Activated CD8-positive, alpha-beta T cell treated with anti-CD3 and anti-CD28 coated beads for 36 hours (primary cell): ENCODE measurements at regions not wholly inside any gene's neighbourhood (a gene's known extent, or its start where the extent isn't known, plus 50 kb on each side); places are given as distances from the start of the nearest gene placed in this dataset.

Source experiments
- ATAC-seq: fragments of 200-7000 bp; cut with Tn5 transposase; one replicate; pipeline ENCODE4 v1.10.0; 2021; ENCODE audit warnings: mild to moderate bottlenecking, moderate library complexity
- CTCF ChIA-PET: fragments of 350-600 bp; sonication (Branson Sonifier 250); formaldehyde crosslinking; loops from one replicate; lab custom pipeline; 2021; ENCODE audit warnings: antibody characterized with exemption; lab: Charles Lee
- POLR2A ChIA-PET: fragments of 350-600 bp; sonication (Branson Sonifier 250); formaldehyde crosslinking; loops from one replicate; lab custom pipeline; 2021; ENCODE audit warnings: antibody characterized with exemption; lab: Charles Lee
- DNase-seq: peaks from one replicate; pipeline ENCODE4 v3.0.0-alpha.2; 2020
- H3K27ac Mint-ChIP-seq: one replicate; pipeline ENCODE4 v1.8.0; 2021; ENCODE audit warnings: mild to moderate bottlenecking, mixed read lengths
- H3K27me3 Mint-ChIP-seq: one replicate; pipeline ENCODE4 v1.8.0; 2021; ENCODE audit warnings: mixed read lengths
- H3K36me3 Mint-ChIP-seq: one replicate; pipeline ENCODE4 v1.8.0; 2021; ENCODE audit warnings: low read depth, mixed read lengths
- H3K4me1 Mint-ChIP-seq: one replicate; pipeline ENCODE4 v1.8.0; 2021; ENCODE audit warnings: low read depth, mixed read lengths
- H3K4me3 Mint-ChIP-seq: one replicate; pipeline ENCODE4 v1.8.0; 2021; ENCODE audit warnings: mild to moderate bottlenecking, moderate library complexity, mixed read lengths
- H3K9me3 Mint-ChIP-seq: one replicate; pipeline ENCODE4 v1.8.0; 2021; ENCODE audit warnings: mixed read lengths
- intact Hi-C: fragments of 100-400 bp; cut with micrococcal nuclease; formaldehyde crosslinking; loops from one replicate; pipeline ENCODE4 v1.10.0; 2022
- TF ChIP-seq, protein P1 (sequence below): fragments of 200-600 bp; IDR thresholded peaks from one replicate; pipeline ENCODE4 v1.8.0; 2022; ENCODE audit warnings: antibody characterized with exemption, mild to moderate bottlenecking

GRCh38 chr18:60092073-60092472 lies 192.3 kb downstream of the PMAIP1 start:
- no peak for ATAC-seq
- no peak overlapping the region for H3K27ac Mint-ChIP-seq
- intact Hi-C loops, result no loop called here
- no peaks in the 10 kb centered on the region for H3K4me1 Mint-ChIP-seq
- POLR2A ChIA-PET, result no interaction called here
- no peak for DNase-seq
- H3K9me3 Mint-ChIP-seq, result peaks cover 2% of the 10 kb centered on the region
- H3K36me3 Mint-ChIP-seq, result no peaks in the 10 kb centered on the region
- H3K27me3 Mint-ChIP-seq, result peaks cover 2% of the 10 kb centered on the region
- H3K4me3 Mint-ChIP-seq, result no peak overlapping the region
- TF ChIP-seq, protein P1, sequence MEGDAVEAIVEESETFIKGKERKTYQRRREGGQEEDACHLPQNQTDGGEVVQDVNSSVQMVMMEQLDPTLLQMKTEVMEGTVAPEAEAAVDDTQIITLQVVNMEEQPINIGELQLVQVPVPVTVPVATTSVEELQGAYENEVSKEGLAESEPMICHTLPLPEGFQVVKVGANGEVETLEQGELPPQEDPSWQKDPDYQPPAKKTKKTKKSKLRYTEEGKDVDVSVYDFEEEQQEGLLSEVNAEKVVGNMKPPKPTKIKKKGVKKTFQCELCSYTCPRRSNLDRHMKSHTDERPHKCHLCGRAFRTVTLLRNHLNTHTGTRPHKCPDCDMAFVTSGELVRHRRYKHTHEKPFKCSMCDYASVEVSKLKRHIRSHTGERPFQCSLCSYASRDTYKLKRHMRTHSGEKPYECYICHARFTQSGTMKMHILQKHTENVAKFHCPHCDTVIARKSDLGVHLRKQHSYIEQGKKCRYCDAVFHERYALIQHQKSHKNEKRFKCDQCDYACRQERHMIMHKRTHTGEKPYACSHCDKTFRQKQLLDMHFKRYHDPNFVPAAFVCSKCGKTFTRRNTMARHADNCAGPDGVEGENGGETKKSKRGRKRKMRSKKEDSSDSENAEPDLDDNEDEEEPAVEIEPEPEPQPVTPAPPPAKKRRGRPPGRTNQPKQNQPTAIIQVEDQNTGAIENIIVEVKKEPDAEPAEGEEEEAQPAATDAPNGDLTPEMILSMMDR, result no peak
- CTCF ChIA-PET, result no interaction called here

GRCh38 chr18:60090170-60090569 lies 190.4 kb downstream of the PMAIP1 start:
- TF ChIP-seq, protein P1, result no peak
- ChIA-PET POLR2A (no interaction called here), CTCF (no interaction called here)
- intact Hi-C loops, result no loop called here
- ATAC-seq (no peak), DNase-seq (no peak)
- Mint-ChIP-seq H3K4me1 (no peaks in the 10 kb centered on the region), H3K27me3 (peaks cover 4% of the 10 kb centered on the region), H3K27ac (no peak overlapping the region), H3K9me3 (peaks cover 2% of the 10 kb centered on the region), H3K36me3 (no peaks in the 10 kb centered on the region), H3K4me3 (no peak overlapping the region)

- intact Hi-C loops, result no loop called here
- H3K9me3 Mint-ChIP-seq, result no peaks in the 10 kb centered on the region
- H3K27me3 Mint-ChIP-seq, result peaks cover 1% of the 10 kb centered on the region
- CTCF ChIA-PET, result no interaction called here
- POLR2A ChIA-PET, result no interaction called here
- no peak overlapping the region for H3K4me3 Mint-ChIP-seq
- TF ChIP-seq, protein P1, result no peak
- DNase-seq, result no peak
- ATAC-seq, result no peak
- H3K27ac Mint-ChIP-seq, result no peak overlapping the region
- H3K4me1 Mint-ChIP-seq, result no peaks in the 10 kb centered on the region
- H3K36me3 Mint-ChIP-seq, result no peaks in the 10 kb centered on the region
Observed at GRCh38 chr18:60082790-60083189, 183.0 kb downstream of the PMAIP1 start.

DNA sequence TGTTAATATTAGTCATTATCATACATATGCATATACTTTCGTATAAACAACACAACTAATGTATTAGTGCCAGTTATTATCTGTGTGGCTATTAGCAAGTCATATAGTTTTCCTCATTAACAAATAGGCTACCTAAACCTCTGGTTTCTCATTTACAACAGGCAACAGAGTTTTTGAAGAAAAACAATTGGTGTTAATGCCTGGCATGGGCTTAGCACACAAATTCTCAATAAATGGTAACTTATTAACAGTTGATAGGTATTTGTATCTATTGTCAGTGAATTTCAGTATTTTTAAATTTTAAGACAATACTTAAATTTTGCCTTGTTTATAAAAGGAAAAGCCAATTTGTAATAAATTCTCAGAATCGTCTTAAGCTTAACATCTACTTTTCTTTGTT lies 182.5 kb downstream of the PMAIP1 start:
- ChIA-PET CTCF (no interaction called here), POLR2A (no interaction called here)
- H3K4me3 Mint-ChIP-seq, result no peak overlapping the region
- H3K9me3 Mint-ChIP-seq, result no peaks in the 10 kb centered on the region
- H3K27ac Mint-ChIP-seq, result no peak overlapping the region
- H3K27me3 Mint-ChIP-seq, result peaks cover 1% of the 10 kb centered on the region
- intact Hi-C loops, result no loop called here
- TF ChIP-seq, protein P1, result no peak
- H3K4me1 Mint-ChIP-seq, result no peaks in the 10 kb centered on the region
- DNase-seq, result no peak
- H3K36me3 Mint-ChIP-seq, result no peaks in the 10 kb centered on the region
- no peak for ATAC-seq

DNA sequence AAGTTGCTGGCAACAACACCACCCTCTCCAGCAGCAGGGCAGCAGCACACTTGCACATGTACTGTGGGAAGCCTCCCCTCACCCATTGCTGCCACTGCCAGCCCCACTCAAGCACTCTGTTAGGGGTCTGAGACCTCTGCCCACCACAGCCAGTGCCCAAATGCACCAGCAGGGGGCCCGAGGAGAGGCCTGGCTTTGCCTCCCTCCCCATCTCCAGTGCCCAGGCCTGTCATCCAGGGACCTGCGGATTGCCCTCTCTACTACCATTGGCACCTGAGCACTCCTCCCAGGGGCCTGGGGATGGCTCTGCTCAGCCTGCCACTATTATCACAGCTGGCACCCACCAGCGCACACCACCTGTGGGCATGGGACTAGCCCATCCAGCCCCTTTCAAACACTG lies 175.7 kb downstream of the PMAIP1 start:
- H3K4me1 Mint-ChIP-seq, result no peaks in the 10 kb centered on the region
- ChIA-PET CTCF (interaction anchor here (0.9 kb wide), 1 partner anchor 9 kb away, joined by 4 read pairs; no protein-coding TSS in a partner anchor), POLR2A (no interaction called here)
- no peak overlapping the region for H3K4me3 Mint-ChIP-seq
- peaks cover 2% of the 10 kb centered on the region for H3K27me3 Mint-ChIP-seq
- TF ChIP-seq, protein P1, result no peak
- intact Hi-C loops, result no loop called here
- peaks cover 11% of the 10 kb centered on the region for H3K9me3 Mint-ChIP-seq
- no peak overlapping the region for H3K27ac Mint-ChIP-seq
- ATAC-seq, result no peak
- H3K36me3 Mint-ChIP-seq, result no peaks in the 10 kb centered on the region
- no peak for DNase-seq
